Cardiac fibroblast (primary cell): ENCODE measurements at regions not wholly inside any gene's neighbourhood (a gene's known extent, or its start where the extent isn't known, plus 50 kb on each side); places are given as distances from the start of the nearest gene placed in this dataset.
A peak's percentile ranks its signal among the peaks of the same experiment; 100 is the strongest.

Source experiments
- DNase-seq, 2 donors: peaks; one replicate each; pipeline versions ENCODE4 v3.0.0 to v3.0.0-alpha.2; 2010; ENCODE audit warnings: low read depth in 2 of 2
- H3K4me3 ChIP-seq, 2 donors: replicated peaks in 1 of 2; 1 replicate in 1 of 2; 2 replicates in 1 of 2; pipeline ENCODE4 v1.5.1; 2011; ENCODE audit warnings: low read depth in 2 of 2, low read length in 2 of 2, mild to moderate bottlenecking in 2 of 2, moderate library complexity in 1 of 2
- TF ChIP-seq, protein P1 (sequence below): IDR thresholded peaks from one replicate; pipeline ENCODE4 v1.5.1; 2011; ENCODE audit warnings: low read depth, mild to moderate bottlenecking, low read length, inconsistent platforms

DNA sequence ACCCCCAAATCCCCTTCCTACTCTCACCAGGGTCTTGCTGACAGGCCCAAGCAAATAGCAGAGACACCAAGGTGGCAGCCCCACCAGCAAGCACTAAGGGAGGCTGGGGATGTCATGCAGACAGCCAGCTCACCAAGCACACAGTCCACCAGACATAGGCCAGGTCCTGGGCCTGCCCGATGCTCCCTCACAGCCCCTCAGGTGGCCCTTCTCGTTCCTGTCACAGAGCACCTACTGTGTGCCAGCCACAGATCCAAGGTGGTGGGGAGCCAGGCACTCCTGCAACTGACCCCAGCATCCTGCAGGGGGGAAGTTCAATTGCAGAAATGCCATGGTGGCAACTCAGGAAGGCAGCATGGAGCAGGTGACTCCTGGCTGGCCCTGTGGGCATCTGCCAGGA, 60.5 kb upstream of the PNMA1 start:
- no peak for DNase-seq
- TF ChIP-seq, protein P1, sequence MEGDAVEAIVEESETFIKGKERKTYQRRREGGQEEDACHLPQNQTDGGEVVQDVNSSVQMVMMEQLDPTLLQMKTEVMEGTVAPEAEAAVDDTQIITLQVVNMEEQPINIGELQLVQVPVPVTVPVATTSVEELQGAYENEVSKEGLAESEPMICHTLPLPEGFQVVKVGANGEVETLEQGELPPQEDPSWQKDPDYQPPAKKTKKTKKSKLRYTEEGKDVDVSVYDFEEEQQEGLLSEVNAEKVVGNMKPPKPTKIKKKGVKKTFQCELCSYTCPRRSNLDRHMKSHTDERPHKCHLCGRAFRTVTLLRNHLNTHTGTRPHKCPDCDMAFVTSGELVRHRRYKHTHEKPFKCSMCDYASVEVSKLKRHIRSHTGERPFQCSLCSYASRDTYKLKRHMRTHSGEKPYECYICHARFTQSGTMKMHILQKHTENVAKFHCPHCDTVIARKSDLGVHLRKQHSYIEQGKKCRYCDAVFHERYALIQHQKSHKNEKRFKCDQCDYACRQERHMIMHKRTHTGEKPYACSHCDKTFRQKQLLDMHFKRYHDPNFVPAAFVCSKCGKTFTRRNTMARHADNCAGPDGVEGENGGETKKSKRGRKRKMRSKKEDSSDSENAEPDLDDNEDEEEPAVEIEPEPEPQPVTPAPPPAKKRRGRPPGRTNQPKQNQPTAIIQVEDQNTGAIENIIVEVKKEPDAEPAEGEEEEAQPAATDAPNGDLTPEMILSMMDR, result no peak
- no peak overlapping the region for H3K4me3 ChIP-seq

DNA sequence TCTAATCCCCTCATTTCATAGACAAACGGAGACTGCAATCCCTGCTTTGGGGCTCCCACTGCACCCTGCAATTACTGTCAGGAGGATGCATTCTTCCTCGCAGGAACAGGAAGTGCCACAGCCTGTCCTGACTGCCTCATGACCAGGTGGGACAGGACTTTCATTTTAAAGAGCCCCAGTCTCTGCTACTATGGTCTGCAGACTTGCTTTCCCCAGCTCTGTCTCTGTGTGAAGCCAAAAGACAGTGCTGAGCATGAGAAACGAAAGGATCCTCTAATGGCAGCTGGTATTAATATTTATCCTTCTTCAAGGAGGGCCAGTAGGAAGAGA, 60.0 kb upstream of the PNMA1 start:
- TF ChIP-seq, protein P1, result no peak
- H3K4me3 ChIP-seq, result no peak overlapping the region
- DNase-seq, result no peak

DNA sequence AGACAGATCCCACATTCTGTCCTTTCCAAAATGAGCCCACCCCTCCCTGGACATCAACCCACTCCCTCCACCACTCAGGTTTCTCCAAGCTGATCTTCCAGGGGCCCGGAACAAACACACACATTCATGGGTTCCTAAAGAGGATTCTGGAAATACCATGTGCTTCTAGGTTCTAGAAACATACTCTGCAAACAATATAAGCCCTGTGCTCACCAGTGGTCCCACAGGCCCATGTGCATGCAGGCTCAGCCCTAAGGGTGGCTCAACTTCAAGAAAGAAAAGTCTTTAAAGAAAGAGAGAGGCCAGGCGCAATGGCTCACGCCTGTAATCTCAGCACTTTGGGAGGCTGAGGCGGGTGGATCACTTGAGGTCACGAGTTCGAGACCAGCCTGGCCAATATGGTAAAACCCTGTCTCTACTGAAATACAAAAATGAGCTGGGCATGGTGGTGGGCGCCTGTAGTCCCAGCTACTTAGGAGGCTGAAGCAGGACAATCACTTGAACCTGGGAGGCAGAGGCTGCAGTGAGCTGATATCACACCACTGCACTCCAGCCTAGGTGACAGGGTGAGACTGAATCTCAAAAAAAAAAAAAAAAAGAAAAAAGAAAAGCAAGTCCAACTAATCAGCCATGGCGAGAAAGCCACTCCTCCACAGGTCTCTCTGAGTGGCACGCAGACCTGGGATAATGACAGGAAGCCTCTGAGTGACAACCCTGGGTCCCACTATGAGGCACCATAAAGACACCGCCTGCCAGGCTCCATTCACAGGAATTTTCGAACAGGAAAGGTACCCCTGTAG, 59.5 kb upstream of the PNMA1 start:
- DNase-seq, result no peak
- TF ChIP-seq, protein P1, result no peak
- H3K4me3 ChIP-seq, result no peak overlapping the region

DNA sequence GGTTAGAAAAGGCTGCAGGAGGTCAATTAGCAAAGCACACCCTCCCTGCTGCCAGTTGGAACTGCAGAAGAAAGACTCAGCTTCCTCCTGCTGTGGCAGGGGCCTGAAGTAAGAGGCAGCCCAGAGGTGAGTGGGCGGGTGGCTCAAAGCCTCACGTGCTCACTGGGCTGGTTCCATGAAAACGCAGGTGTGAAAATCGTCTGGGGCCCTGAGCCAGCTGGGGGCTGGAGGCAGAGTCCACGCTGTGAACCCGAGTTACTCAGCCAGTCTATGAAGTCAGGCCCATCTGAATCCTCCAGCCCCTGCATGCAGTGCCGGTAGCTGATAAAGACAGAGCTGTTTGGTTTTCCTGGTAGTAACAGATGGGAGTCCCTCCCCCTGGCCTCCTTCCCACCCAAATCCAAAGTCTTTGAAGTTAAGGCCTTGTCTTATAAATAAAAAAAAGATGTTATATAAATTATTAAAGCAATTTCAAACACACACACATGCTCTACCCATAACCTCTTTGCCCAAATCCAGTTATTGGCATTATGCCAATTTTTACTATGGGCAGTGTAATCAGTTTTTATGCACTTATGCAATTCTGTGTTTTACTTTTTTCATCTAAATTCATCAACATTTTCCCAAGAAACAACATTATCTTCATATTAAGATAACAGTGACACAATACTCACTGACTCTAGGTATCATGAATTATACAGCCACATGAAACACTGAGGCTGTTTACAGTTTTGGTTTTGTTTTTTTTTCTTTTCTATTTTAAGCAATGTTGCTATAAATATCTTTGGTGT, 57.9 kb upstream of the PNMA1 start:
- TF ChIP-seq, protein P1, result no peak
- peak; percentile 45 to 79 for DNase-seq
- H3K4me3 ChIP-seq, result no peak overlapping the region

DNA sequence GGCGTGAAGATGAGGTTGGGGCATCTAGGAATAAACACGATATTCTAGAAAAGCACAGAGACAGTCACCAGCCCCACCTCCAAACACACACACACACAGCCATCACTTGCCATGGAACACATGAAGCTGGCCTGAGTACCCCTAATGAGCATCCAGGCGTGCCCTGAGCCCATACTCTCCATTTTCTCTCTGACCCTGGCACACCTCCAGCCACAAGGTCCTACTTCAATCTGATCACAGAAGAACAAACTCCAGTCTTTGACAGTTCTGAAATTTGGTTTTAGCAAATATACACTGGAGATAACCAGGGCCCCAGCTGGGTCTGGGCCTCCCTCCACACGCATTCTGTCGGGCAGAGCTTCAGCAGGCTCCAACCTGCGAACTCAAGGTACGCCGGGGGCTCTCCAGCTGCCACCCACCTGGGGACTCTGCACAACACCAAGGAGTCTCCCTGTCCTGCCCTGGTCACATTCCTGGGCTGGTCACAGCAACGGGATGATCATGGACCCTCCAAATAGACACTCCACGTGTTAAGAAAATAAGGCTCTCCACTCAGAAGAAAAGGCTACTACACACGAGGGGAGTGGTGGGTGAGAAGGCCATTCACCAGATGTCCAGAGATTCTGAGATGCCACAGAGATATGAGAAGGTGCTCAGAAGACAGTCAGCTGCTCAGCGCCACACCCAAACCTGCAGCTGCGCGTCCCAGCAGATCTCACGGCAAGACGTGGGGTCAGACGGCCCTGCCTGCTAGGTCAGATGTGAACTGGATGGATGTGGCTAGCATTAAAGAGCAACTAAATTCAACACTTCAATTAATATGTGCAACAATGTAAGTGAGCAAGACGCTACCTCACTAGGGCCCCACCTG, 57.0 kb upstream of the PNMA1 start:
- no peak for DNase-seq
- H3K4me3 ChIP-seq, result no peak overlapping the region
- TF ChIP-seq, protein P1, result no peak

DNA sequence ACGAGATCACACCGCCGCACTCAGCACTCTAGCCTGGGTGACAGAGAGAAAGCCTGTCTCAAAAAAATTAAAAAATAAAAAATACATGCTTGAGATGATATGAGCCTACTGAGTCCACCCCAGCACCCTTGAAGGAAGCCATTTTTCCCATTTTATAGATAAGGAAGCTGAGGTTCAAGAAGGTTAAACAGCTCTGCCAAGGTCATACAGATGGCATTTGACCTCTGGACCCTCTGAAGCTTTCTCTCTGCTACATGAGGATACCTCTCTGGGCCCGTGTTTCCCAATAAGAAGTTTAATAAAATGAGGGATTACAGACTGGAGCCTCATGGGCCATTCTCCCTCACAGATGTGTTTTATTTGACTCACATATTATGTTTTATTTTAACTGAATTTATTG, 53.9 kb upstream of the PNMA1 start:
- no peak for DNase-seq
- TF ChIP-seq, protein P1, result no peak
- no peak overlapping the region for H3K4me3 ChIP-seq
